Stimulated activated naive CD4-positive, alpha-beta T cell treated with Interleukin-2 at 50 U/mL for 16 hours (primary cell): ENCODE measurements at regions not wholly inside any gene's neighbourhood (a gene's known extent, or its start where the extent isn't known, plus 50 kb on each side); places are given as distances from the start of the nearest gene placed in this dataset.
"Not testable (repeated sequence)": the region's sequence is repeated elsewhere in the genome, so short reads cannot be mapped to it uniquely, and the experiment has no call there.

Experiments used
- DNase-seq: peaks from one replicate; lab custom pipeline; 2025; lab: John Stamatoyannopoulos, UW

GRCh38 chr1:238451781-238452310, 561.1 kb upstream of the ZP4 start:
- no peak for DNase-seq

GRCh38 chr1:238450976-238451375, 560.3 kb upstream of the ZP4 start:
- DNase-seq: no peak

- DNase-seq: no peak
Measured at GRCh38 chr1:238443687-238444086, 553.0 kb upstream of the ZP4 start.

- no peak for DNase-seq
Measured at GRCh38 chr1:238439511-238439910, 548.8 kb upstream of the ZP4 start.

- no peak for DNase-seq
Measured at GRCh38 chr1:238438311-238439270, 547.9 kb upstream of the ZP4 start.

- DNase-seq: not testable (repeated sequence)
Measured at GRCh38 chr1:238429703-238430102, 539.0 kb upstream of the ZP4 start.

- DNase-seq: no peak
Measured at GRCh38 chr1:238419209-238419608, 528.5 kb upstream of the ZP4 start.

- DNase-seq: no peak
Measured at GRCh38 chr1:238409932-238410331, 519.2 kb upstream of the ZP4 start.

- no peak for DNase-seq
Measured at GRCh38 chr1:238409191-238409850, 518.6 kb upstream of the ZP4 start.

GRCh38 chr1:238408737-238409136, 518.0 kb upstream of the ZP4 start:
- DNase-seq: no peak

- DNase-seq: no peak
Measured at GRCh38 chr1:238406098-238406860, 515.6 kb upstream of the ZP4 start.

- DNase-seq: no peak
Measured at GRCh38 chr1:238404921-238405320, 514.2 kb upstream of the ZP4 start.

GRCh38 chr1:238404481-238404880, 513.8 kb upstream of the ZP4 start:
- no peak for DNase-seq

- DNase-seq: no peak
Measured at GRCh38 chr1:238401144-238401543, 510.4 kb upstream of the ZP4 start.

- no peak for DNase-seq
Measured at GRCh38 chr1:238399558-238399957, 508.8 kb upstream of the ZP4 start.

GRCh38 chr1:238396140-238396539, 505.4 kb upstream of the ZP4 start:
- no peak for DNase-seq

GRCh38 chr1:238384381-238384780, 493.7 kb upstream of the ZP4 start:
- DNase-seq: no peak

GRCh38 chr1:238380167-238380566, 489.4 kb upstream of the ZP4 start:
- DNase-seq: no peak

GRCh38 chr1:238379446-238379845, 488.7 kb upstream of the ZP4 start:
- not testable (repeated sequence) for DNase-seq

- DNase-seq: no peak
Measured at GRCh38 chr1:238377280-238377919, 486.7 kb upstream of the ZP4 start.

- DNase-seq: no peak
Measured at GRCh38 chr1:238370599-238370998, 479.9 kb upstream of the ZP4 start.
